Dermis microvascular lymphatic vessel endothelial cell (primary cell): ENCODE measurements at regions not wholly inside any gene's neighbourhood (a gene's known extent, or its start where the extent isn't known, plus 50 kb on each side); places are given as distances from the start of the nearest gene placed in this dataset.
A peak's percentile ranks its signal among the peaks of the same experiment; 100 is the strongest.

Source experiments
- DNase-seq, 2 donors: peaks; one replicate each; pipeline versions ENCODE4 v3.0.0 to v3.0.0-alpha.2; 2010; ENCODE audit warnings: low read depth in 2 of 2

DNA sequence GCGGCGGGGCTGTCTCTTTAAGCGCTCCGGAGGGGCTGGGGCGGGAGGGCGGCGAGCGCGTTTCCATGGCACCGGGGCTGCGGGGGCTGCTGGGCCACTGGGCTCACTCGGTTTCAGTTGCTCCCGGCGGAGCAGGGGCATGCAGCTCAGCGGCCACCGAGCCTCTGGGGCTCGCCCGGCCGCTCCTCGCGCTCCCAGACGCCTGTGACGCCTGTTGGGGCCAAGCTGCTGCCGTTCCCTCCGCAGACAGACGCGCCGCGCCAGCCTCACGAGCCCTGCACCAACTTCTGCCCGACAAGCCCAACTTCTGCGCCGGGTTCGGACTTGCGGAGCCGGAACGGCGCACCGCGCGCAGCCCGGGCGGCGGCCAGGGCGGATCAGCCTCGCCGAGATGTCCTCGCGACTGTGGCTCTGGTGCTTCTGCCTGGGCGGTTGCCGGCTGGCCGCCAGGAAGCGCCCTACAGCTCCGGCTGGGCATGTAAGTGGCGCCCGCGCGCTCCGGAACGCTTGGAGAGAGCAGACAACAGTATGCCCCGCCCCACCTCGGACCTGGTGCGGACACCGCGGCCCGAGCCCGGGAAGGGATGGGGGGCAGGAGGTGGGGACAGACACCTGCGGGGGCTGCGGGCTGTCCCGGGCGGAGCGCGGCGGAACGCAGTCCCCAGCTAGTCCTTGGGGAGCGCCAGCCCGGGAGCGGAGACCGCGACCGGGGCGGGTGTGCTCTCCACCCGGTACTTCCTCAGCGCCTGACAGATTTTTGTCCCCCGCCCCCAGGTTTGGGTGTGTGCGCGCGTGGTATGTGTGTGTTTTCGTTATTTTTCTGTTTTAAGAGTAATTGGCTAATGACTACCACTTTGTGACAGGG is 154.1 kb upstream of the GOLIM4 start:
- peak; percentile 34 to 75 for DNase-seq

- DNase-seq: no peak
These were observed 153.5 kb upstream of the GOLIM4 start for GRCh38 chr3:168249205-168249549.

DNA sequence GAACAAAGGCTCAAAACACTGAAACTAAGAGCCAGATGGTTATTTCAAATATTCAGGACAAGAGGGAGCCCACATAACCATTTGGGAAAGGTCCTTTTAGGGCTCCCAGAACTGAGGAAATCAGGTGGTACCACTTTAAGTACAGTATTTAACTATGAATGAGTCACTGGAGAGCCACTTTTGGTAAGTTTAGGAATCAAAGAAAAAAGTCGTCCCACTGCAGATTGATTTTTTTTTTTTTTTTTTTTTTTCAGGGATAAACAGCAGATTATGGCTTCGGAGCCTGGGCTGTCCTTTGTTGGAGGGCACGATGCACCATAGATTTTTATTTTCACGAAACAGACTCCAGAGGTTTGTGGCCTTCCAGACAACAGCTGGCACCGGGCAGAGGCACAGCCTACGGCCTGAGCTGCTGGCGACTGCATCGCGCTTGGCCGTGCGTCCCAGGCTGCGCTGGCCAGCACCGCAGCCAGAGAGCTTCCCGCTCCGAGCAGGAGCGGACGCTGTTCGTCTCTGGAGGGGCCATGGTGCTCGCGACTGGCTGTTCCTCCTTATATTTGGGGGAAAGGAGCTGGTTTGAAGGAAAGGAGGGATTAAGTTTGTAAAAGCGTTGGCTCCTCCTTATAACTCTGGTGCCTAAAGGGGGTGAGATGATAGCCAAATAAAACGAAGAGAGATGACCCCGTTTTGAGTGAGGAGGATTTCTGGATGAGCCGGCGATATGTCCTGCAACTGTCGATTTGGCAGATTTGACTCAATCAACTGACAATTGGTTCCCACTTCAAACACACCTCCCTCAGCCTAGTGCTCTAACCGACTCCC is 152.9 kb upstream of the GOLIM4 start:
- peak in 1 of 2 donors; percentile 32 for DNase-seq

- no peak for DNase-seq
These were observed 145.4 kb upstream of the GOLIM4 start for GRCh38 chr3:168241156-168241555.

GRCh38 chr3:168239287-168239686 is 143.6 kb upstream of the GOLIM4 start:
- DNase-seq: no peak

DNA sequence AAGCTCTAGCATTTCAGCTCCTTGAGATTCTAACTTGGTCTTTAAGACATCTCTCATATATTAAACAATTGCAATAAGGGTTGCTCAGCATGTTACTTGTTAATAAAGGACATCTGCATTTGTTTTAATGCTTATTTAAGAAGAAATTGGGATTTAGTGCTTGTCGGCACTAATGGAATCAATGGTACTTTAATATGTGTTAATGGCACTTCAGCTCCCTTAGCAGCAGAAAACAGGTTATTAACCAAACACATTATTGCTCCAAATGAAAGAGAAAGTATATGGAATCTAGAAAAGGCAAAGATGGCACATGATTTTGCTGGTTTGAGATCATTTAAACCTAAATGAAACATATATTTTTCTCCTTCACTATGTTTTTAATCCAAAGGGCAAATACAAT is 137.3 kb upstream of the GOLIM4 start:
- DNase-seq: no peak

DNA sequence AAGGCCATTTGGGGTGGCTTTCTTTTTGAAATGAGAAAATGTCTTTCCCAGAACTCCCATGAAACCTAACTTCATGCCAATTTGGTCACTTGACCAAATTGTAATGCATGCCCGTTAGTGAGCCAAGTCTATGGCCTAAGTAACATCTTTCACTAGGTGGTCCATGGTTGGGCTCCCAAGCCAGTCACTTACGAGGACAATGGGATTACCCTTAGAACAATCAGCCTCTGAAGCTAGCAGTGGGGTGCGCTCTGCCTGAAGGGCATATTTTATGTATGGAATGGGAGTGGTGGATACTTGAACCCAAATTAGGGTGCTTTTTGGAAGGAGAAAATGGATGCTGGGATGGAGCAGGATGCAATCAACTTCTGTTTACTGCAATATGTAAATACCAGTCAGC is 127.4 kb upstream of the GOLIM4 start:
- no peak for DNase-seq

- DNase-seq: no peak
These were observed 124.8 kb upstream of the GOLIM4 start for GRCh38 chr3:168220556-168220955.

DNA sequence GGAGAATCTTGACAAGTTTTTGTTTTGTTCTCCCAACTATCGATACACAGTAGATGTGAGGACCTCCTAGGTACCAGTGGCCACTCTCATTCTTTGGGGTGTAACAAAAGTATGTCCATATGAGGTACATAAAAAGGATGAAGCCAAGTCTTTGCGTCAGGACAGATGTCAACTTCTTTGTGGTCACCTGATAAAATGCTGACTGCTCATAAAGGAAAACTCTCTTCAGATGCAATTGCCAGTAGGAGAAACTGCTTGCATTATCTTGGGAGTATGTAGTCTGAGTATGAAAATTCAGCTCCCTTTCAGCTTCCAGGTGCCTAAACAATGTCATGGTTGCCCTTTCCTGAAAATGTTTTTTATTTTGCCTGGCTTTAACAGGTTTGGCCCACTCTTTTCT is 123.8 kb upstream of the GOLIM4 start:
- DNase-seq: no peak

DNA sequence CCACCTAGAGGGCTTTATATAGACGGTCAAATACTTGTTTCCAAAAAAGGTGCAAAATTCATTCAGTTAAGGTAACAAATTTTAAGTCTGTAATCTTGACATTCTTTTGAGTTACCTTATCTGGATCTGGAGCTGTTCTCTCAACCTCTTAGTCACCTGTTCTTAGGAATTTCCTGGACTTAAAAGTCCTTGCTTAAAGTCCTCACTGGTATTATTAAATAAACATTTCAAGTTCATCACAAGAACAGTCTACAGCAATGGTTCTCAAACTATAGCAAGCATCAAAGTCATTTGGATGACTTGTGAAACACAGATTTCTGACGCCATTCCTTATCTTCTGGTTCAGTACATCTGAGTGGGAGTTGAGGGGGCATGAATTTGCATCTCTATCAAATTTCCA is 122.9 kb upstream of the GOLIM4 start:
- DNase-seq: no peak

DNA sequence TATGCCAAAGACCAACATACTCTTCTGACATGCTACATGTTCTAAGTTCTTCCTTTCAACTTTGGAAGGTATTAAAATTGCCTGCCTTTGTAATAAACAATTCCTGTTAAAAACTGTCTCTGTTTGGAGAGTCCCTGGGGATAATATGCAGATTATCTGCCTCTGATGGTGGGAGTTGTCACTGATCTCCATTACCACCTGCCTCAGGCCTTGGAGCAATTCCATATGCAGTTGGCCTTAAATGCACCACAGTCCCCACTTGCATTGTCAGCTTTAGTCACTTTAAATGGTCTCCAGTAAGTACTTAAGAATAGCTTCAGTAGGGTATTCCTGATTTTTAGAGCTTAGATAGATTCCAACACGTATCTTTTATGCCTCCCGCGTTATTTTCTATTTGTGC is 121.1 kb upstream of the GOLIM4 start:
- no peak for DNase-seq

GRCh38 chr3:168213920-168214319 is 118.2 kb upstream of the GOLIM4 start:
- no peak for DNase-seq

GRCh38 chr3:168212664-168213285 is 117.1 kb upstream of the GOLIM4 start:
- no peak for DNase-seq

GRCh38 chr3:168205451-168205850 is 109.7 kb upstream of the GOLIM4 start:
- no peak for DNase-seq

DNA sequence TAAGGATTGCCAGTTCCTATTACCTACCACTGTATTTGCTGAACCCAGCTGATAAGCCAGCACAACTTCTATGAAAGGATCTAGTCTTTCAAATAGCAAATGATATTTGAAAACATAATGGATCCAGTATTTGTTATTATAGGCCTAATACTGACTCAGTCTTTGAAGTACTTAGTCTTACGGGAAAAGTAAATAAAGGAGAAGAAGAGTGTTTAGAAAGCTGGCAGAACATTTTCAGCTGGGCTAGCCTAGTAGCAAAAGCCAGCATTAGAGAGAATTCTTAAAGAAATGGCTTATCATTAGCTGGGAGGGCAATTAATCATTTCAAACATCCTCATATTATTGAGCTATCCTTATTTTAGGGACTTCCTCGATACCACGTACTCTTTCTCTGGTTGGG is 101.4 kb upstream of the GOLIM4 start:
- DNase-seq: no peak

- no peak for DNase-seq
These were observed 96.1 kb upstream of the GOLIM4 start for GRCh38 chr3:168191856-168192255.

DNA sequence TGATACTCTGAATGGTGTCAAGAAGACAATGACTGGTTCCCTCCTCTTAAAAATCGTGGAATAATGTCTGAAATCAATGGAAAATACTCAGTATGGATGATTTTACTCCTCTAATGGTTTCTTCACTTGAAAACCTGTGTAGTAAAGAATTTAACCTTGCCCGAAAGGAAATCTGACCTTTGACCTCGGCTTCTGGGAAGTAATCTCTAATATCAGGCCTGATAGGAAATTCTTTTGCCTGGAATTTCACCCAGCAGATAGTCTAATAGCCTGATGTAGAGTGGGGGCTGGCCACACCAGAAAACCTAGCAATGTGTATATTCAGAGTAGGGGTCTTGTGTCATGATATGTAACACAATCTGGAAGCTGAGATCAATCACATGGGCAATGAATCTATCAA is 91.5 kb upstream of the GOLIM4 start:
- DNase-seq: no peak

DNA sequence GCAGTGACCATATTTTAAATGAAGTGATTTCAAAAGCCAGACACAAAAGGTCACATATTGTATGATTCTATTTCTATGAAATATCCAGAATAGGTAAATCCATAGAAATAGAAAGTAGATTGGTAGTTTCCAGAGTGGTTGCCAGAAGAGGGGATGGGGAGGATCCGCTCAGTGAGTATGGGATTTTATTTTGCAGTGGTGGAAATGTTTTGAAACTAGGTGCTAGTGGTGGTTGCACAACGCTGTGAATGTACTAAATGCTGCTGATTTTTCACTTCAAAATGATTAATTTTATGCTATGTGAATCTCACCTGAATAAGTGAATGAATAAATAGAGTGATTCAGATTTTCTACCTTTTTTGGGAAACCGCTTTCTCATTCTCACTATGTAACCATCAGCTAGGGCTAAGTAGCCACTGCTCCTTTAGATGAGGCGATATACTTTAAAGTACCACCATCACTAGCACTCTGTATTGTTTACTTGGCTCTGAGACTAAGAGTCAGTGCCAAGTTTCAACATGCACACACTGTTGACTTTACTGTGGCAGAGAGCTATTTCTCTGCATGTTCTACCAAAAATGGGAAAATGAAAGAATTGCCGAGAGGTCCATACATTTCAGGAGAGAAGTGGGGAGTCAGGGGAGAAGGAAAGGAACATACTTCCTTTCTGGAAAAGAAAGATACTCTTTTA is 90.7 kb upstream of the GOLIM4 start:
- DNase-seq: no peak

DNA sequence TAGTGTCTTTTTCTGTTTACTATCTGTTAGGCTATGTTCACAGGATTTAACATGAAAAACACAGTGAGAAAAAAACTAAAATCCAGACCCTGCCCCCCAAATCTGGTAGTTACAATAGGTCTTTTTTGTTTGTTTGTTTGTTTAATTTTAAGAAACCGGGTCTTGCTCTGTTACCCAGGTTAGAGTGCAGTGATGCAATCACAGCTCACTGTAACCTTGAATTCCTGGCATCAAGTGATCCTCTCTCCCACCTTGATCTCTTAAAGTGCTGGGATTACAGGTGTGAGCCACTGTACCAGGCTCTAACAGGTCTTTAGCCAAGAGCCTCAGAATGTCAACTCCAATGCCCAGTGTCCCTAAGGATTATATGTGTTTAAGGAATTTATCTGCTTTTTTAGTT is 88.0 kb upstream of the GOLIM4 start:
- no peak for DNase-seq

- no peak for DNase-seq
These were observed 73.0 kb upstream of the GOLIM4 start for GRCh38 chr3:168168743-168169142.

GRCh38 chr3:168165390-168166269 is 69.9 kb upstream of the GOLIM4 start:
- DNase-seq: peak; percentile 73 to 74
